GM12864 (cell line): ENCODE measurements at regions not wholly inside any gene's neighbourhood (a gene's known extent, or its start where the extent isn't known, plus 50 kb on each side); places are given as distances from the start of the nearest gene placed in this dataset.

Experiments used
- DNase-seq: peaks from one replicate; pipeline ENCODE4 v3.0.0-alpha.2; 2011; ENCODE audit warnings: low read depth
- H3K4me3 ChIP-seq: 2 replicates; pipeline ENCODE4 v1.5.1; 2011; ENCODE audit warnings: mild to moderate bottlenecking, low read depth, low read length, control low read depth
- CTCF ChIP-seq: IDR thresholded peaks from 2 replicates; pipeline ENCODE4 v1.5.1; 2011; ENCODE audit warnings: low read depth, mild to moderate bottlenecking, moderate library complexity, low read length, control low read depth, inconsistent platforms; ENCODE audit errors: missing control alignments

- H3K4me3 ChIP-seq, result no peak overlapping the region
- no peak for TF ChIP-seq CTCF
- no peak for DNase-seq
Measured at GRCh38 chr3:72151465-72152238, 366.7 kb upstream of the PROK2 start.

- H3K4me3 ChIP-seq, result no peak overlapping the region
- TF ChIP-seq CTCF, result no peak
- no peak for DNase-seq
Measured at GRCh38 chr3:72150634-72151412, 365.9 kb upstream of the PROK2 start.

GRCh38 chr3:72149645-72150300 is 364.8 kb upstream of the PROK2 start:
- no peak for TF ChIP-seq CTCF
- DNase-seq, result no peak
- no peak overlapping the region for H3K4me3 ChIP-seq

GRCh38 chr3:72147600-72147999 is 362.7 kb upstream of the PROK2 start:
- no peak overlapping the region for H3K4me3 ChIP-seq
- DNase-seq, result no peak
- no peak for TF ChIP-seq CTCF

GRCh38 chr3:72145506-72146380 is 360.8 kb upstream of the PROK2 start:
- DNase-seq, result no peak
- no peak for TF ChIP-seq CTCF
- H3K4me3 ChIP-seq, result no peak overlapping the region

GRCh38 chr3:72144773-72145505 is 360.0 kb upstream of the PROK2 start:
- no peak for DNase-seq
- TF ChIP-seq CTCF, result no peak
- H3K4me3 ChIP-seq, result no peak overlapping the region
